Endodermal cell (in vitro differentiated cells): ENCODE measurements at regions not wholly inside any gene's neighbourhood (a gene's known extent, or its start where the extent isn't known, plus 50 kb on each side); places are given as distances from the start of the nearest gene placed in this dataset.

Source experiments
- DNase-seq: peaks from one replicate; pipeline ENCODE4 v3.0.0-alpha.2; 2017
- H3K27ac ChIP-seq: 2 replicates; pipeline ENCODE4 v1.5.1; 2013; ENCODE audit warnings: mild to moderate bottlenecking, low read depth, low read length, moderate library complexity
- H3K27me3 ChIP-seq: 2 replicates; pipeline ENCODE4 v1.6.1; 2013; ENCODE audit warnings: mild to moderate bottlenecking, low read length, moderate library complexity; ENCODE audit not compliant: insufficient read depth, control insufficient read depth, poor library complexity, severe bottlenecking
- H3K36me3 ChIP-seq: 2 replicates; pipeline ENCODE4 v1.7.0; 2013; ENCODE audit warnings: mild to moderate bottlenecking, low read length, moderate library complexity; ENCODE audit not compliant: control insufficient read depth, insufficient read depth
- H3K4me1 ChIP-seq: one replicate; pipeline ENCODE4 v1.7.0; 2013; ENCODE audit warnings: low read length; ENCODE audit not compliant: control insufficient read depth, insufficient read depth
- H3K4me3 ChIP-seq: 2 replicates; pipeline ENCODE4 v1.5.1; 2013; ENCODE audit warnings: mild to moderate bottlenecking, low read length, moderate library complexity
- H3K9ac ChIP-seq: 2 replicates; pipeline ENCODE4 v1.6.1; 2013; ENCODE audit warnings: mild to moderate bottlenecking, low read length, moderate library complexity; ENCODE audit not compliant: poor library complexity, severe bottlenecking; ENCODE audit errors: extremely low read depth
- H3K9me3 ChIP-seq: 2 replicates; pipeline ENCODE4 v1.6.1; 2013; ENCODE audit warnings: mild to moderate bottlenecking, low read length, moderate library complexity; ENCODE audit not compliant: control insufficient read depth
- H3K27ac Mint-ChIP-seq: 2 replicates; pipeline ENCODE4 v1.8.0; 2020; ENCODE audit warnings: mixed read lengths
- H3K27me3 Mint-ChIP-seq: 2 replicates; pipeline ENCODE4 v1.8.0; 2021; ENCODE audit warnings: mild to moderate bottlenecking, mixed read lengths; ENCODE audit not compliant: insufficient read depth
- H3K36me3 Mint-ChIP-seq: 2 replicates; pipeline ENCODE4 v1.8.0; 2020; ENCODE audit warnings: low read depth, mixed read lengths
- H3K4me1 Mint-ChIP-seq: 2 replicates; pipeline ENCODE4 v1.8.0; 2020; ENCODE audit warnings: mixed read lengths
- H3K4me3 Mint-ChIP-seq: 2 replicates; pipeline ENCODE4 v1.8.0; 2020; ENCODE audit warnings: mild to moderate bottlenecking, moderate library complexity, mixed read lengths
- H3K9me3 Mint-ChIP-seq: 2 replicates; pipeline ENCODE4 v1.8.0; 2020; ENCODE audit warnings: mild to moderate bottlenecking, mixed read lengths
- WGBS, 2 experiments: methylation state at CpG; one replicate each; pipeline versions ENCODE4 v1.1.5 to v1.1.7; 2013; ENCODE audit warnings: missing lambda C conversion rate in 2 of 2, mixed read lengths in 1 of 2; ENCODE audit not compliant: insufficient coverage in 1 of 2, insufficient read length in 1 of 2; 5-methylcytosine and 5-hydroxymethylcytosine counted together
- TF ChIP-seq, protein P1 (sequence below): fragments of 200-600 bp; sonication (generic); conservative IDR thresholded peaks from 2 replicates; pipeline ENCODE4 v1.5.0; 2021; ENCODE audit warnings: antibody characterized with exemption, mild to moderate bottlenecking

GRCh38 chr12:92518071-92518470 is 184.7 kb upstream of the PLEKHG7 start:
- H3K27ac ChIP-seq = no peak overlapping the region
- no peaks in the 10 kb centered on the region for H3K27me3 ChIP-seq
- no peak overlapping the region for H3K4me3 Mint-ChIP-seq
- H3K4me1 Mint-ChIP-seq = no peaks in the 10 kb centered on the region
- 100% methylated on average over 4 of the region's 4 CpGs; no CpG with 5 or more reads in 1 of the 2 experiments for WGBS, 2 experiments
- no peaks in the 10 kb centered on the region for H3K27me3 Mint-ChIP-seq
- H3K36me3 ChIP-seq = no peaks in the 10 kb centered on the region
- TF ChIP-seq, protein P1, sequence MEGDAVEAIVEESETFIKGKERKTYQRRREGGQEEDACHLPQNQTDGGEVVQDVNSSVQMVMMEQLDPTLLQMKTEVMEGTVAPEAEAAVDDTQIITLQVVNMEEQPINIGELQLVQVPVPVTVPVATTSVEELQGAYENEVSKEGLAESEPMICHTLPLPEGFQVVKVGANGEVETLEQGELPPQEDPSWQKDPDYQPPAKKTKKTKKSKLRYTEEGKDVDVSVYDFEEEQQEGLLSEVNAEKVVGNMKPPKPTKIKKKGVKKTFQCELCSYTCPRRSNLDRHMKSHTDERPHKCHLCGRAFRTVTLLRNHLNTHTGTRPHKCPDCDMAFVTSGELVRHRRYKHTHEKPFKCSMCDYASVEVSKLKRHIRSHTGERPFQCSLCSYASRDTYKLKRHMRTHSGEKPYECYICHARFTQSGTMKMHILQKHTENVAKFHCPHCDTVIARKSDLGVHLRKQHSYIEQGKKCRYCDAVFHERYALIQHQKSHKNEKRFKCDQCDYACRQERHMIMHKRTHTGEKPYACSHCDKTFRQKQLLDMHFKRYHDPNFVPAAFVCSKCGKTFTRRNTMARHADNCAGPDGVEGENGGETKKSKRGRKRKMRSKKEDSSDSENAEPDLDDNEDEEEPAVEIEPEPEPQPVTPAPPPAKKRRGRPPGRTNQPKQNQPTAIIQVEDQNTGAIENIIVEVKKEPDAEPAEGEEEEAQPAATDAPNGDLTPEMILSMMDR = no peak
- H3K9me3 Mint-ChIP-seq = no peaks in the 10 kb centered on the region
- no peak overlapping the region for H3K9ac ChIP-seq
- H3K4me3 ChIP-seq = no peak overlapping the region
- no peaks in the 10 kb centered on the region for H3K4me1 ChIP-seq
- no peak for DNase-seq
- no peaks in the 10 kb centered on the region for H3K36me3 Mint-ChIP-seq
- H3K27ac Mint-ChIP-seq = no peak overlapping the region
- no peaks in the 10 kb centered on the region for H3K9me3 ChIP-seq

DNA sequence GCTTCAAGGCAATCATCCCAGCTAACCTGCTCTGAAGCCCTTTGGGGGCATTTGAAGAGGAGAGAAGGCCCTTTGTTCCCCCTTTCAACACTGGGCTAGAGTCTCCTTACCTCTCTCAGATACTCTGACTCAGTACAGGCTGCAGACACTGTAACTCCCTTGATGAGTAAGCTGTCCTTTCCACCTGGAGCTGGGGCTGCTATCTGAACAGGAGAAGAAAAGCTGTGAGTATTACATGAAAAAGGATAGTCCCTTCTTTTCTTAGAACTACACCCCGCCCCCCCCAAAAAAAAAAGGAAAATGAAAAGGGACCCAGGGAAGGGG is 186.6 kb upstream of the PLEKHG7 start:
- WGBS, 2 experiments = no CpG with 5 or more reads among the region's 1 CpG
- Histone ChIP-seq H3K36me3 (no peaks in the 10 kb centered on the region), H3K27ac (no peak overlapping the region), H3K9me3 (no peaks in the 10 kb centered on the region), H3K4me1 (no peaks in the 10 kb centered on the region), H3K27me3 (no peaks in the 10 kb centered on the region), H3K9ac (no peak overlapping the region), H3K4me3 (no peak overlapping the region)
- Mint-ChIP-seq H3K4me1 (no peaks in the 10 kb centered on the region), H3K9me3 (no peaks in the 10 kb centered on the region), H3K27ac (no peak overlapping the region), H3K4me3 (no peak overlapping the region), H3K36me3 (no peaks in the 10 kb centered on the region), H3K27me3 (no peaks in the 10 kb centered on the region)
- TF ChIP-seq, protein P1 = no peak
- no peak for DNase-seq

- H3K9ac ChIP-seq = no peak overlapping the region
- Mint-ChIP-seq H3K4me1 (no peaks in the 10 kb centered on the region), H3K9me3 (no peaks in the 10 kb centered on the region), H3K4me3 (no peak overlapping the region), H3K36me3 (no peaks in the 10 kb centered on the region), H3K27ac (no peak overlapping the region), H3K27me3 (no peaks in the 10 kb centered on the region)
- TF ChIP-seq, protein P1 = no peak
- no peaks in the 10 kb centered on the region for H3K36me3 ChIP-seq
- H3K27ac ChIP-seq = no peak overlapping the region
- 100% methylated on average over 2 of the region's 2 CpGs; no CpG with 5 or more reads in 1 of the 2 experiments for WGBS, 2 experiments
- DNase-seq = no peak
- no peaks in the 10 kb centered on the region for H3K27me3 ChIP-seq
- H3K9me3 ChIP-seq = no peaks in the 10 kb centered on the region
- no peaks in the 10 kb centered on the region for H3K4me1 ChIP-seq
- H3K4me3 ChIP-seq = no peak overlapping the region
These were observed 189.5 kb upstream of the PLEKHG7 start for GRCh38 chr12:92513231-92513730.
